Heart left ventricle (tissue), 16 donors: ENCODE measurements at regions not wholly inside any gene's neighbourhood (a gene's known extent, or its start where the extent isn't known, plus 50 kb on each side); places are given as distances from the start of the nearest gene placed in this dataset.
"Not testable (repeated sequence)": the region's sequence is repeated elsewhere in the genome, so short reads cannot be mapped to it uniquely, and the experiment has no call there.

Source experiments
- ATAC-seq, 4 donors: fragments of 200-7000 bp; cut with Tn5 transposase; one replicate each; pipeline ENCODE4 v1.9.1; 2020 to 2022; ENCODE audit warnings: moderate library complexity in 4 of 4, mild to moderate bottlenecking in 3 of 4, moderate number of reproducible peaks in 1 of 4
- DNase-seq, 5 donors: peaks; one replicate each; pipeline ENCODE4 v3.0.0-alpha.2; 2020
- H3K27ac ChIP-seq, 12 donors: fragments of 200-600 bp; sonication (generic) in 4 of 12; one replicate each; pipeline versions ENCODE4 v1.5.0 to v1.8.0; 2016 to 2022; ENCODE audit warnings: mild to moderate bottlenecking in 2 of 12
- H3K27me3 ChIP-seq, 9 donors: fragments of 200-600 bp; sonication (generic) in 2 of 9; one replicate each; pipeline versions ENCODE4 v1.5.1 to v1.8.0; 2016 to 2022; ENCODE audit warnings: mild to moderate bottlenecking in 3 of 9
- H3K36me3 ChIP-seq, 9 donors: fragments of 200-600 bp; sonication (generic) in 2 of 9; one replicate each; pipeline versions ENCODE4 v1.5.0 to v1.8.0; 2018 to 2022; ENCODE audit warnings: mild to moderate bottlenecking in 2 of 9
- H3K4me1 ChIP-seq, 12 donors: fragments of 200-600 bp; sonication (generic) in 4 of 12; one replicate each; pipeline versions ENCODE4 v1.5.0 to v1.8.0; 2016 to 2022; ENCODE audit warnings: mild to moderate bottlenecking in 3 of 12
- H3K4me3 ChIP-seq, 12 donors: fragments of 200-600 bp; sonication (generic) in 4 of 12; one replicate each; pipeline versions ENCODE4 v1.5.0 to v1.8.0; 2017 to 2022; ENCODE audit warnings: mild to moderate bottlenecking in 9 of 12, moderate library complexity in 4 of 12
- H3K9me3 ChIP-seq, 12 donors: fragments of 200-600 bp; sonication (generic) in 4 of 12; one replicate each; pipeline versions ENCODE4 v1.5.0 to v1.8.0; 2016 to 2022; ENCODE audit warnings: mild to moderate bottlenecking in 1 of 12
- POLR2A ChIP-seq, 2 donors: fragments of 450-650 bp; IDR thresholded peaks; one replicate each; pipeline ENCODE4 v1.6.1; 2017; ENCODE audit warnings: antibody characterized with exemption in 2 of 2, mild to moderate bottlenecking in 2 of 2, moderate library complexity in 2 of 2
- WGBS, 4 donors: extraction: QIAGEN DNeasy Blood & Tissue Kit in 2 of 4; methylation state at CpG; one replicate each; pipeline versions ENCODE4 v1.1.5 to v1.1.7; 2013 to 2018; 5-methylcytosine and 5-hydroxymethylcytosine counted together
- intact Hi-C, 10 donors: fragments of 100-400 bp; cut with DNase I; formaldehyde crosslinking; loops; one replicate each; pipeline versions ENCODE4 v1.11.1 to v1.14.2; 2022
- TF ChIP-seq, protein P1 (sequence below), 12 donors: fragments of 200-600 bp; sonication (generic) in 4 of 12; IDR thresholded peaks; one replicate each; pipeline versions ENCODE4 v1.5.0 to v1.8.0; 2018 to 2022; ENCODE audit warnings: antibody characterized with exemption in 12 of 12, mild to moderate bottlenecking in 5 of 12
- donor health status: ischemic (EF 13 %, LVEDD 7.1; RV severe dilation, severe dysfunction).
- donor health status: healthy with polysubstance abuse.
- donor health status: DM: no; HTN: yes; CAD: no.
- donor health status: DM: no; HTN: no; CAD: no.
- donor health status: ischemic (EF 25% LVEDD 6.9; RV normal size, moderate dysfunction).
- donor health status: ischemic (EF 25% LVEDD 5.7; RV mildly dilated, moderate dysfunction).
- donor health status: healthy.
- donor health status: DM: yes; HTN: yes; CAD: no.
- donor health status: ischemic (EF 35%, LVEDD 5.7; RV mildly dilated, moderate dysfunction).
- donor health status: nonischemic (EF 11% LVEDD 7.7; RV severe dilation, severe dysfunction).
- donor health status: DM: yes; HTN: yes; CAD: no.
- donor health status: PGD.
- donor health status: ischemic (EF 29% LVEDD 5.4; RV normal size, mild dysfunction).
- donor health status: nonischemic (EF 23%, LVEDD 6.1; RV moderate dilation, normal function).

DNA sequence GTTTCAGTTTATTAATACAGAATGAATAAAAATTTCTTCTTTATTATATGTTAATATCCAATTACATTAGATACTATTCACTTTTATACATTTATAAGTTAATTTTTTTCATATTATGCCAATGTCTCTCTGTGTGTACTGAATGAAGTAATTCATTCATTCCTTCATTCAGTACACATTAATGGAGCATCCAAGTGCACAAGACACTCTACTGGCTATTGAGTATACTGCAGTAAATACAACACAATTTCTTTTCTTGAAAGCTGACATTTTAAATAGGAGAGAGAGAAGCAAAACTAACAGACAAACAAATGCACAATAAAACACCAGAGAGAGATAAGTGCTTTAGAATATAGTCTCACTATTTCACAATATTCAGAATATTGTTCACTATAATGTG is 1038.3 kb upstream of the SPRY2 start:
- Histone ChIP-seq H3K27ac (no peak overlapping the region), H3K9me3 (peaks cover 0 to 8% (median 0%) of the 10 kb centered on the region in 12 donors), H3K4me3 (no peak overlapping the region), H3K4me1 (no peaks in the 10 kb centered on the region), H3K36me3 (no peaks in the 10 kb centered on the region), H3K27me3 (no peaks in the 10 kb centered on the region)
- intact Hi-C loops = no loop called here
- ATAC-seq (no peak), DNase-seq (no peak)
- TF ChIP-seq, protein P1, sequence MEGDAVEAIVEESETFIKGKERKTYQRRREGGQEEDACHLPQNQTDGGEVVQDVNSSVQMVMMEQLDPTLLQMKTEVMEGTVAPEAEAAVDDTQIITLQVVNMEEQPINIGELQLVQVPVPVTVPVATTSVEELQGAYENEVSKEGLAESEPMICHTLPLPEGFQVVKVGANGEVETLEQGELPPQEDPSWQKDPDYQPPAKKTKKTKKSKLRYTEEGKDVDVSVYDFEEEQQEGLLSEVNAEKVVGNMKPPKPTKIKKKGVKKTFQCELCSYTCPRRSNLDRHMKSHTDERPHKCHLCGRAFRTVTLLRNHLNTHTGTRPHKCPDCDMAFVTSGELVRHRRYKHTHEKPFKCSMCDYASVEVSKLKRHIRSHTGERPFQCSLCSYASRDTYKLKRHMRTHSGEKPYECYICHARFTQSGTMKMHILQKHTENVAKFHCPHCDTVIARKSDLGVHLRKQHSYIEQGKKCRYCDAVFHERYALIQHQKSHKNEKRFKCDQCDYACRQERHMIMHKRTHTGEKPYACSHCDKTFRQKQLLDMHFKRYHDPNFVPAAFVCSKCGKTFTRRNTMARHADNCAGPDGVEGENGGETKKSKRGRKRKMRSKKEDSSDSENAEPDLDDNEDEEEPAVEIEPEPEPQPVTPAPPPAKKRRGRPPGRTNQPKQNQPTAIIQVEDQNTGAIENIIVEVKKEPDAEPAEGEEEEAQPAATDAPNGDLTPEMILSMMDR (IDR thresholded peaks at IDR 0.05) = no peak
- no peak for TF ChIP-seq POLR2A (IDR thresholded peaks at IDR 0.05)

GRCh38 chr13:81377921-81378320 is 1037.0 kb upstream of the SPRY2 start:
- intact Hi-C loops = no loop called here
- peaks cover 0 to under 1% (median 0%) of the 10 kb centered on the region in 12 donors for H3K9me3 ChIP-seq
- H3K27ac ChIP-seq = no peak overlapping the region
- no peaks in the 10 kb centered on the region for H3K36me3 ChIP-seq
- H3K4me3 ChIP-seq = no peak overlapping the region
- no peak for ATAC-seq
- no peak for TF ChIP-seq POLR2A (IDR thresholded peaks at IDR 0.05)
- TF ChIP-seq, protein P1 (IDR thresholded peaks at IDR 0.05) = no peak
- no peaks in the 10 kb centered on the region for H3K27me3 ChIP-seq
- DNase-seq = no peak
- 93 to 96% (median 94%) methylated on average over 1 of the region's 1 CpG for WGBS, 4 donors
- H3K4me1 ChIP-seq = no peaks in the 10 kb centered on the region

- TF ChIP-seq, protein P1 (IDR thresholded peaks at IDR 0.05) = no peak
- no peak for TF ChIP-seq POLR2A (IDR thresholded peaks at IDR 0.05)
- 51 to 67% (median 62%) methylated on average over 1 of the region's 1 CpG for WGBS, 4 donors
- intact Hi-C loops = no loop called here
Measured at GRCh38 chr13:81375709-81376108, 1034.8 kb upstream of the SPRY2 start.

GRCh38 chr13:81362711-81363110 is 1021.8 kb upstream of the SPRY2 start:
- DNase-seq, H3K27me3 ChIP-seq, intact Hi-C loops, H3K4me3 ChIP-seq, H3K4me1 ChIP-seq, ATAC-seq, H3K27ac ChIP-seq, H3K36me3 ChIP-seq: not testable (repeated sequence)
- H3K9me3 ChIP-seq = peaks cover 0 to 21% (median 0%) of the 10 kb centered on the region in 12 donors
- WGBS, 4 donors = 75 to 80% (median 78%) methylated on average over 2 of the region's 2 CpGs

More at GRCh38 chr13:81375709-81376108, 1034.8 kb upstream of the SPRY2 start:
- DNase-seq (no peak), ATAC-seq (no peak)
- Histone ChIP-seq H3K27me3 (no peaks in the 10 kb centered on the region), H3K27ac (no peak overlapping the region), H3K4me1 (no peaks in the 10 kb centered on the region), H3K9me3 (no peaks in the 10 kb centered on the region), H3K4me3 (no peak overlapping the region), H3K36me3 (no peaks in the 10 kb centered on the region)

DNA sequence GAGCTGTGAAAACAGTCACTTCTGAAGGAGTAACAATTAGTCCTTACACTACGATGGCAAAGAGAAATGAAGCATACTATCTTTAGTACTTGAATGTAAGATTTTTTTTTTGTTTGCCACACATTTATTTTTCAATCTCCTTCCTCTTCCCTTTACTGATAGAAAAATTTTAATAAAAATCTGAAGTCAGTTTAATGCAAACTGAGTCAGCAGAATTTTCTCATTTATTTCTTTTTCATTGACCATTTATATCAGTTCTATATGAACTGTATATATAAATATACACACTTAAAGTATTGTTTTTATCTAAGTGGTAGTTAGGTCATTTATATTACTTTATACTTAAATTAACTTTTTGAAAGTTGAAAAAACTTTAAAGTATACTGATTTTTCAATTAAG is 1009.1 kb upstream of the SPRY2 start:
- intact Hi-C loops = no loop called here
- Histone ChIP-seq H3K9me3 (no peaks in the 10 kb centered on the region), H3K27ac (no peak overlapping the region), H3K4me1 (no peaks in the 10 kb centered on the region), H3K4me3 (no peak overlapping the region), H3K27me3 (no peaks in the 10 kb centered on the region), H3K36me3 (no peaks in the 10 kb centered on the region)
- 54 to 70% (median 62%) methylated on average over 1 of the region's 1 CpG for WGBS, 4 donors
- DNase-seq (no peak), ATAC-seq (no peak)
- TF ChIP-seq POLR2A (IDR thresholded peaks at IDR 0.05) = no peak
- TF ChIP-seq, protein P1 (IDR thresholded peaks at IDR 0.05) = no peak

- WGBS, 4 donors = 90 to 95% (median 93%) methylated on average over 23 to 36 of the region's 36 CpGs
- H3K27ac ChIP-seq = not testable (repeated sequence)
Measured at GRCh38 chr13:81340118-81341069, 999.5 kb upstream of the SPRY2 start.

GRCh38 chr13:81339666-81340065 is 998.7 kb upstream of the SPRY2 start:
- intact Hi-C loops, H3K4me1 ChIP-seq, H3K27me3 ChIP-seq, H3K27ac ChIP-seq, H3K9me3 ChIP-seq, H3K36me3 ChIP-seq, ATAC-seq, H3K4me3 ChIP-seq, DNase-seq: not testable (repeated sequence)
- WGBS, 4 donors = 90 to 95% (median 93%) methylated on average over 14 of the region's 14 CpGs

More at GRCh38 chr13:81340118-81341069, 999.5 kb upstream of the SPRY2 start:
- H3K36me3 ChIP-seq, H3K27me3 ChIP-seq, H3K4me1 ChIP-seq, H3K4me3 ChIP-seq, intact Hi-C loops, H3K9me3 ChIP-seq, ATAC-seq: not testable (repeated sequence)
- DNase-seq = peak in 1 of 5 donors; percentile 46
